RPMI7951 (cell line): ENCODE measurements at regions not wholly inside any gene's neighbourhood (a gene's known extent, or its start where the extent isn't known, plus 50 kb on each side); places are given as distances from the start of the nearest gene placed in this dataset.
"Not testable (repeated sequence)": the region's sequence is repeated elsewhere in the genome, so short reads cannot be mapped to it uniquely, and the experiment has no call there.

ENCODE experiments used
- DNase-seq: peaks from one replicate; pipeline ENCODE4 v3.0.0-alpha.2; 2012; ENCODE audit warnings: low read depth

DNA sequence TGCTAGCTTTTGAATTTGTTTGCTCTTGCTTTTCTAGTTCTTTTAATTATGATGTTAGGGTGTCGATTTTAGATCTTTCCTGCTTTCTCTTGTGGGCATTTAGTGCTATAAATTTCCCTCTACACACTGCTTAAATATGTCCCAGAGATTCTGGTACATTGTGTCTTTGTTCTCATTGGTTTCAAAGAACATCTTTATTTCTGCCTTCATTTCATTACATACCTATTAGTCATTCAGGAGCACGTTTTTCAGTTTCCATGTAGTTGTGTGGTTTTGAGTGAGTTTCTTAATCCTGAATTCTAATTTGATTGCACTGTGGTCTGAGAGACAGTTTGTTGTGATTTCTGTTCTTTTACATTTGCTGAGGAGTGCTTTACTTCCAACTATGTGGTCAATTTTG, 51.2 kb upstream of the MB21D2 start:
- peak; percentile 48 for DNase-seq

DNA sequence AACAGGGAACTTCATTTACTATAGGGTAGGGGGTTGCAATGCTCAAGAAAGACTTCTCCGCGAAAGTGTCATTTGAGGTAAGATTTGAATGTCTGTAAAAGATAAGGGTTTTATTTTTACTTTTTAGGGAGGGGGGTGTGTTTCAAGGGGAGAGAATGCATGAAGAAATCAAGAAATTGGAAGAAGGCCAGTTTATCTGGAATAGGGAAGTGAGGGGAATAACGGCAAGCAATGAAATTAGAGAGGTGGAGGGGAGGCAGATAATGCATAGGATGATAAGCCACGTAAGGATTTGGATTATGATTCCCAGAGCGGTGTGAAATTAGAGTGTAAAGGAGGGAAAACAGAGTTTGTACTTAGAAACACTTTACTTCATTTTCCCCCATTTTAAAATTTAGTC, 63.0 kb upstream of the MB21D2 start:
- DNase-seq, result no peak

DNA sequence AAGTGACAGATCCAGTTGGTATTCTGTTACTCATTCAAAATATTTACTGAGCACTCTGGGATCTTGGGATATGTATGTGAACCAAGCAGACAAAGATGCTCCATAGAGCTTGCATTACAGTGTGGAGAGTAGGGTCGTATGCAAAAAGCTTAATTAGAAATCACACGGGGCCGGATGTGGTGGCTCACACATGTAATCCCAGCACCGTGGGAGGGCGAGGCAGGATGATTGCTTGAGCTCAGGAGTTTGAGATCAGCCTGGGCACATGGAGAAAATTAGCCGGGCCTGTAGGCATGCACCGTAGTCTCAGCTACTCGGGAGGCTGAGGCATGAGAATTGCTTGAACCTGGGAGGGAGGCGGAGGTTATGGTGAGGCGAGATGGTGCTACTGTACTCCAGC, 68.7 kb upstream of the MB21D2 start:
- DNase-seq, result peak; percentile 55

DNA sequence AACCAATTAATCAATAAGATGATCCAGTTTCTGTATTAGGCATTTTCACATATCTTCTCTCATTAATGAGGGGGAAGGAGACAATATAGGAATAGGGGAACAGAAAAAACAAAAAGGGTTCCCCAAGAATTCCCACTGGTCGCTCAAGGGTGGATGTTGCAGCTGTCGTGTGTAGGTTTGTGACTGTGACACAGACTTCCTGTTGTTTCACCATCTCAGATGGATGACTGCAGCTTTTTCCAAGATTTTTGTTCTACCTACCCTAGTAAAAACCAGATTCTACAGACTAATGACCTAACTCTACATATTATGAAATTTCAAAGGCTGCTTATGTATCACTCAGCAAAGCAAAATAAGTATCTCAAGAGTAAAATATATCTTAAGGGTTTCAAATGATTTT, 73.7 kb upstream of the MB21D2 start:
- no peak for DNase-seq

DNA sequence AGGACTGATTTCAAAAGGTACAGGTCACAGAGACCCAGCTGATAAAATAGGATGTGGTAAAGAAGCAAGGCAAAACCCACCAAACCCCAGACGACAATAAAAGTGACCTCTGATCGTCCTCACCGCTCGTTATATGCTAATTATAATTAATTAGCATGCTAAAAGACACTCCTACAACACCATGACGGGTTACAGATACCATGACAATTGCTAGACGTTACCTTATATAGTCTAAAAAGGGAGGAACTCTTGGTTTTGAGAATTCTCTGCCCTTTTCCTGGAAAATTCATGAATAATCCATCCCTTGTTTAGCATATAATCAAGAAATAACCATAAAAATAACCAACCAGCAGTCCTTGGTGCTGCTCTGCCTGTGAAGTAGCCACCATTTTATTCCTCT, 74.7 kb upstream of the MB21D2 start:
- no peak for DNase-seq

DNA sequence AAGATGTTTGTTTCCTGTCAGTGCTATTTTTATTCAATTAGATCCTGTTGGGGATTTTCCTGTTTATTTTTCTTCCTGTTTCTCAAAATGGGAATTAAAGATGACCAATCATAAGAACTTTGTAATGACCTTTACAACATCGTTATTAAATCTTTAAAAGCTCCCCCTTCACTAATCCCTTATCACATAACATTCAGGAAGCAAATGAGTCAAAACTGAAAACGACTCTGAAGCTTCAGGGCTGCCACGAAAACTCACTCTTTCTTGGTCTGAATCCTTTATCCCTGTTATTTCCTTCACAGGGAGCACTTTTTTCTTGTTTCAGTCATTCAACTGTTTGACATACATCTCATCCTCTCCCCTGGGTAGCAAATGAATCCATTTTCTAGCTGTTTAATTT, 75.8 kb upstream of the MB21D2 start:
- DNase-seq, result no peak

DNA sequence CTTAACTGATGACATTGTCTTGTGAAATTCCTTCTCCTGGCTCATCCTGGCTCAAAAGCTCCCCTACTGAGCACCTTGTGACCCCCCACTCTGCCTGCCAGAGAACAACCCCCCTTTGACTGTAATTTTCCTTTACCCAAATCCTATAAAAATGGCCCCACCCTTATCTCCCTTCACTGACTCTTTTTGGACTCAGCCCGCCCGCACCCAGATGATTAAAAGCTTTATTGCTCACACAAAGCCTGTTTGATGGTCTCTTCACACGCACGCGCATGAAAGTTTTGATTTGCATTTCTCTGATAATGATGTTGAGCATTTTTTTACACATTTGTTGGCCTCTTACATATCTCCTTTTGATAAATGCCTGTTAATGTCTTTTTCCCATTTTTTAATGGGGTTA, 83.5 kb upstream of the MB21D2 start:
- peak; percentile 33 for DNase-seq

DNA sequence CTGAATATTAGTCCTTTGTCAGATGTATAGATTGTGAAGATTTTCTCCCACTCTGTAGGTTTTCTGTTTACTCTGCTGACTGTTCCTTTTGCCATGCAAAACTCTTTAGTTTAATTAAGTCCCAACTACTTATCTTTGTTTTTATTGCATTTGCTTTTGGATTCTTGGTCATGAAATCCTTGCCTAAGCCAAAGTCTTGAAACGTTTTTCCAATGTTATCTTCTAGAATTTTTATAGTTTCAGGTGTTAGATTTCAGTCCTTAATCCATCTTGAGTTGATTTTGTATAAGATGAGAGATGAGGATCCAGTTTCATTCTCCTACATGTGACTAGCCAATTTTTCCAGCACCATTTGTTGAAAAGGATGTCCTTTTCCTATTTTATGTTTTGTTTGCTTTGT, 86.0 kb upstream of the MB21D2 start:
- DNase-seq, result not testable (repeated sequence)

DNA sequence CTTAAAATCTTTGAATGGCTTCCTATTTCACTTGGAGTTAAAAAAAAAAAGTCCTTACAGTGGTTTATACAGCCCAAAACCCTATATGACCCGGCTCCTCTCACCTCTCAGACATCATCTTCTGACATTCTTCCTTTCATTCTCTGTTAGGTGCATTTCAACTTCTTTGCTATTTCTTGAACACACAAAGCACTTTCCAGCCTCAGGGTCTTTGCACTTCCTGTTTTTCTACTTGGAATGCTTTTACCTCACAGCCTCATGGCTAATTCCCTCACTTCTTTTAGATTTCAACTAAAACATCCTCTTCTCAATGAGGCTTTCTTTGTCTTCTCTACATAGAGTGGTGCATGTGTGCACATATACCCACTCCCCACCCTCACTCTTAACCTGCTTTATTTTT, 91.0 kb upstream of the MB21D2 start:
- DNase-seq, result no peak

DNA sequence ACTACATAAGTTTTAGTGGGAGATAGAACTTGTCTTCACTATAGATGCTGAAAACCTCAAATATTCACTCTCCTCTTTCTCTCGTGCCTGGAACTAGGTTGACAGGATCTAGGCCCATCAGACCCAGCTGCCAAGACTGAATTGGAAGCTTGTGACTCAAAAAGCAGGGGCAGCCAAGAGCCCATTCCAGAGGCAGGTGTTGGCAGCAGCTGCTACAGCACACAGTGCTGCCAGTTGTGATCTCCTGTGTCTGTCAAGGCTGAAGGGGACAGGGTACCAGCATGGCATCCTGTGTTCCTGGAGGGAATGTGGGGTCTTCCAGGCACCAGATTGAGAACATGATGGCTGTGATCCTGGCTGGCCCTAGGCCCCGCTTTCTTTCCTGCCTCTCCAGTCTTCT, 92.5 kb upstream of the MB21D2 start:
- no peak for DNase-seq

DNA sequence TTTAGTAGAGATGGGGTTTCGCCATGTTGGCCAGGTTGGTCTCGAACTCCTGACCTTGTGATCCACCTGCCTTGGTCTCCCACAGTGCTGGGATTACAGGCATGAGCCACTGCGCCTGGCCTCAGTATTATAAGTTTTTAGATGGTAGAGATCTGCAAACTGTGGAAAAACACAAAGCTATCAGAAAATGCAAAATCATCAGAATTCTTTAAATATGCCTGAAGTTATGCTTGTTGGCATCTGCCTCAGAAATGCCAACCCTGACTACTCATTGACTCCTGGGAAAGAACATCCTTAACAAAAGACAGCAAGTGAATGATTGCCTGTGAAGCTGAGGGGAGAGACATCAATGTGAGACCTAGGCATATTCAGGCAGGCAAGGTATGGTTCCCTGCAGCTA, 94.3 kb upstream of the MB21D2 start:
- no peak for DNase-seq

DNA sequence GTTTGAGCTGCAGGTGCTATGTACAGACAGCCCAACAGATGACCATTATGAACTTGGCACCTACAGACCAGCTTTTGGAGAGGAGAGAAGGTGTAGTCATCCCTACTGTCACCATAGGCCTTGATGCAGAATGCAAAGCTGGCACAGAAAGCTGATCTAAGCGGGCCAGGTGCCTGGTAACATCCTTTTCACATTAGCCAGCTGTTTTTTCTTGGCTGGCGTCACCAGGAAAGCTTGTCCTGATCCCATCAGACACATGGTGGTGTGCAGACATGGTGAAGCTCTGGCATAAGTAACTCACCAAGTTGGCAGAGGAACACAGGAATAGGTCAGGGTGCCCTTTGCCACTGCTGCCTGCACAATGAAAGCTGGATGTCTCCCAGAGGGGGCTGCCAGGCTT, 97.2 kb upstream of the MB21D2 start:
- no peak for DNase-seq

DNA sequence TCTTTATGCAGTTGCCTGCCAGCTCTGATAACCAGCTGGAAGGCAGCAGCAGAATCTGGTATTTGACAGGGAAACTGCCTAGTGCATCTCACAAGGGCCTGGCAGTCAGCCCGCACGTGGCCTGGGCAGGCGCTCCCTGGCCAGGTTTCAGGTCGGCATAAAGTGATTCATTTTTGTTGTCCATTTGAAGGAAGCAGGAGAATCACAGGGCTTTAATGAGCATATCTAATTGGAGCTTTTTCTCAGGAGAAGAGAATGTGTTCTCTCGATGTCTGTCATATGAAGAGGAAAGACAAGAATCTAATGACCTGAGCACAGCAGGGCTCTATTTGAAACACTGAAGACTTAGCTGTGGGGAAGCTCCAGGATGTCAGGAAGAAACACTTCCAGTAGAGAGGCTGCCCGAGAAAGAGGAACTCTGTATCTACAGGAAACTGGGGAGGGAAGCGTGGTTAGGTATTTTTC, 98.8 kb upstream of the MB21D2 start:
- peak; percentile 60 for DNase-seq

DNA sequence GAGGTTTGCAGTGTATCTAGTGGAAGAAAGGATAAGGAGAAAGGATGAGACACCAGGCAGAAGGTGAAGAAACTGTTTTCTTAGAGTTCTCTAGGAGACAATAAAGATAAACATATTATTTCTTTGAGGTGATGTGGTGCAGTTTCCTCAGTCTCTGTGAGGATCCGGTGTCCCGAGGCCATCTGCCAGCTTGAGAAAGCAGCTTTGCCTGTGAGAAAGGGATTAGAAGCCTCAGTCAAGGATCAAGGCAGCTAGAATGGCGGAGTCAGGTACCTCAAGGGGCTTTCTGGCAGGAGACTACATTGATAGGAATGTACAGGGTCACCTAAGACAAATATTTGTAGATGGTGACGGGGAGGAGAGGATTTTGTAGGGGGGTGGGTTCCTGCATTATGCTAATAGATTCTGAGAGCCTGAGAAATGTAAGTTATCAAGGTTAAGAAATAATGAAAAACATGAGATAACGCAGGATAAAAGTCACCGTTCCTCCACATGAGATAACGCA, 103.9 kb upstream of the MB21D2 start:
- DNase-seq, result no peak

DNA sequence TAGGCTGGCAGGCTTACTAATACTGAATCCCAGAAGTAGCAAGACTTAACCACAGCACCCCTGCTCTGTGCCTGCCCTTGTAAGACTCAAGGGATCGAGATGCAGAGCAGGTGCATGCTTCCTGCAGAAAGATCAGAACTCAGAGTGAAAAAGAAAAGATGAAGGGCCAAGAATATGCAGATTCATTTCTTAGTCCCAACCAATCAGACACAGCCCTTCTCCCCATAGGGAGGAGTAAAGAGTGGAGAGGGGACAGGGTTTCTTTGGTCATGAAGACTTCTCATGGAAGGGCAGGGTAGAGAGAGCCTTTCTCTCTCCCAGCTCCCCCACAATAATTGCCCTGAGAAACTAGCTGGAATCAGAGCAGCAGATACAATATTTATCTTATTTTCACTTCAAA, 105.6 kb upstream of the MB21D2 start:
- DNase-seq, result no peak

DNA sequence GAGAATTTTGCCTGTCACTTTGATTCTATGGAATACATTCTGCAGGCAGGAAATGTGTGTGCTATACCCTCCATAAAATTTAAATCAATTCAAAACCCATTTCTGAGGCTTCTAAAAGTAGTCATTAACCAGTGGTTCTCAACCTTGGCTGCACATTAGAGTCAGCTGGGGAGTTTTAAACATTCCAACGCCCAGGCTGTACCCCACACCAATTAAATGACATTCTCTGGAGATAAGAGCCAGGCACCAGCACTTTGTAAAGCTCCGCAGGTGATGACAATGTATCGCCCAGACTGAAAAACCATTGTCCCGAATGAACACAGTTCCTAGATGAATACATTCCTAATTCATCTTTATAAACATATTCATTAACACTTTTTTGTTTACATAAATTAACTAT, 110.6 kb upstream of the MB21D2 start:
- DNase-seq, result no peak

DNA sequence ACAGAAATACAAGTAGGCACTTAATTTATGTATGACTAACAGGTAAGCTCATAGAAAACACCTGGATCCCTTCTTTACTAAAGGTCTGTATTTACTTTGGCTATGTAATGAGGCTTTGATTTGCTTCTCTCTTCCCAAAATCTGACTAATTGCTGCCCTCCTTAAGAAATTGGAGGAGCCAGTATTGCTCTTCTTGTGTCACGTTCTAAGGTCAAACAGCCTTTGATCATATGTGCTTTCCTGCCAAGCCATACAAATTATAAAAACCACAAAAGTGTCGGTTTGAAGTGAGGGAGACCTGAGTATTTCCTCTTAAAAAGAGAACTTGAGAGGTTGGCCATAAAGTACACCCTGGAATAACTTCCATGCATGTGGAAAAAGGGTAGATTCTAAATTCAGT, 112.1 kb upstream of the MB21D2 start:
- DNase-seq, result peak; percentile 37

DNA sequence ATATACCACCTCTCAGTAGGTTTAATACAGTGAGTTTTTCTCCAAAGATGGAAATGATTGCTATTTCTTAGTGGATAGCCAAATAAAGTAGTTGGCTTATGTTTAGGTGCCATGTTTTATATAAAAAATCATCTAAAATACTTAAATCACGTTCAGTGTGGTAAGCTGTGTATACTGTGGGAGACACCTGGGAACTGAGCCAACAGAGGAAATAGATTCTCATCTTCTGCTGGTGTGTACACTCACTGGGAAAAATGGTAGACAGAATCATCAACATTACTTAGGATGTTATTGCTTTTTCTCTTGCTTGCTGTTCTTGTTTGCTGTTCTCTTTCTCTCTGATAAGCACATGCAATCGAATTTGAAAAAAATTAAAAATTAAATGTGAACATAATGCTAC, 112.6 kb upstream of the MB21D2 start:
- peak; percentile 61 for DNase-seq

DNA sequence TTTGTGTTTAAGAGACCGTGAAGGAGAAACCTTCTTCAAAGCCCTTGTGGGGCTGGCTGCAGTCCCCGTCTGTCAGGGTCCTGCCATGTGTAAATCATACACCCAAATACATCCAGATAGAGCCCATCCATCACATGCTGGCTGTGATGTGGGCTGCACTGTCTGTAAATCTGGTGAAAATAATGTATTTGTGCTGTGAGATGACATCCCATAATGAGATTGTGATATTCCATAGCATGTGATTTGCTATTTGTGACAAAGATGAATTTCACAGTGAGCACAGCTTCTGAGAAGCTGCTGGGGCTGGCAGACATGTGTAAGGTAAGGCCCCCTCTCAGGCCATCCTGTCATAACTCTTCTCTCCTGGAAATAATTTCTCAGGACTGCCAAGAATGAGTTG, 114.3 kb upstream of the MB21D2 start:
- no peak for DNase-seq

DNA sequence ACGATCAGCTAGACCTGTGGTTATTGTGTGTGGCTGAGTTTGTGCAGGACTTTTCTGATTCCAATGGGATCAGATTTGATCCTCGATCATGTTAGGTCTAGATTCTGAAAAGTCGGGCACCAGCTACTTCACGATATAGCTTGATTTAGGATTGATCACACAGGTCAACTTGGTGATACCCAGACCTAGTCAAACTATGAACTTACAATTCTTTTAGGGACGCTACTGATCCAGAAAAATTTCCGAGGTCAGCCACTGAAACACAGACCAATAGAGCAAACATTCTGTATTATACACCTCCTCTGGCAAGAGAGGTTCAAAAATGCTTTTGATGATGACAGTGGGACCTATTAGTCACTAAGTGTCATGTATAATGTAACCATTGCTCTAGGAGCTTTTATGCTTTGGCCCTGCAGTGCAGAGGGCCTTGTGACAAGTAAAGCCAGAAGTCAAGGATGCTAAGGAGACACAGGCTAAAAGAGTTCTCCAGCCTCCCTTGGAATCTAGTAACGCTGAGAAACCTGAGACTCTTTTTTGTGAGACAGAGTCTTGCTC, 115.6 kb upstream of the MB21D2 start:
- DNase-seq, result no peak

DNA sequence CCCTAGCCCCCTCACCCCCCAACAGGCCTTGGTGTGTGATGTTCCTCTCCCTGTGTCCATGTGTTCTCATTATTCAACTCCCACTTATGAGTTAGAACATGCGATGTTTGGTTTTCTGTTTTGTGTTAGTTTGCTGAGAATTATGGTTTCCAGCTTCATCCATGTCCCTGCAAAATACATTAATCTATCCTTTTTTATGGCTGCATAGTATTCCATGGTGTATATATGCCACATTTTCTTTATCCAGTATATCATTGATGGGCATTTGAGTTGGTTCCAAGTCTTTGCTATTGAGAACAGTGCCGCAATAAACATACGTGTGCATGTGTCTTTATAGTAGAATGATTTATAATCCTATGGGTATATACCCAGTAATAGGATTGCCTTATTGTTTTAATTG, 120.2 kb upstream of the MB21D2 start:
- not testable (repeated sequence) for DNase-seq

DNA sequence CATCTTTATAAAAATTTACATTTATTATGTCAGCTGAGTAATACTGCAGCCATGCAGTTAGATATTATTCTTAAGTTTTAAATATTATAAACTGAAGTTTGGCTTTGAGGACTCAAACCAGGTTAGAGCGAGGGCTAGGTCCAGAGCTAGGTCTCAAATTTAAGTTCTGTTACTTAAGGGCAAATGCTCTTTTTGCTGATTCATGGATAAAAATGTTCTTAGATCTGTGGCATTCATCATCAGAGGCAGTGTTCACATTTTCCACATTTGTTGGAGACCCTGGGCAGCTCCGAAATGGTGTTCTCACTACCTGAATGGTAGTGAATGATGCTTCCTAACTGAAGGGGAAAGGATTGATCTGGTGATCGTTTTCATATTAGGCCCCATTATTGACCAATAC, 121.4 kb upstream of the MB21D2 start:
- DNase-seq, result no peak

DNA sequence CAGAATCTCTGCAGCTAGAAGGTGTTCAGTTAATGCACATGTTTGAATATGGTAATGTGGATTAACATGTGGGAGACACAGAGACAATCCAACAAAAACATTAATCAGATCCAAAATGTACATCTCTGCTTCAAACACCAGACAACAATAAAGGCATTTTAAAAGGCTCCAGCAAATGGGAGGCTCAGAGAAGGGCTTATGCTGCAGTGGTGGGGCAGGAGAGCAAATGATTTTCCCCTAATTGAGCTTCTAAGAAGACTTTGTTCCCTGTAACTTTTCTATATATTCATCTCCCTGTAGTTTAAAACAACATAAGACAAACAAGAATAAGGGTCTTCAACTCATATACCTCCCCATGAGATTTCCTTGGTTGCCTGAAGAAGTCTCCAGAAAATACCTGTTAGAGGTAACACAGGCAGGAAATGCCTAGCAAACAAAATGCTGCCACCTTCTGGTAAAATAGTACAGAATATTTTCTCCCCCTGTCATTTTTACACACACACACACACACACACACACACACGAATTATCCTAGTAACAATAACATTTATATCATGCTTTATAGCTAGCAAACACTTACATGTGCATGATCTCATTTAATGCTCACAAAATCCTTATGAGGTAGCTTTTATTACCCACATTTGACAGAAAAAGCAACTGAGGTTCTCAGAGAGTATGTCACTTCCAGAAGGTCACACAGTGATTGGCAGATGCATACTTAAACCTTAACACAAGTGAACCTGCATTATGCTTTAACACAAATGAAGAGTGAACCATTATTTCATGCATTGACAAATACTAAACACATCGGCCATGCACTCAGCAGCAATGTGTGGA, 123.4 kb upstream of the MB21D2 start:
- DNase-seq, result peak; percentile 46

DNA sequence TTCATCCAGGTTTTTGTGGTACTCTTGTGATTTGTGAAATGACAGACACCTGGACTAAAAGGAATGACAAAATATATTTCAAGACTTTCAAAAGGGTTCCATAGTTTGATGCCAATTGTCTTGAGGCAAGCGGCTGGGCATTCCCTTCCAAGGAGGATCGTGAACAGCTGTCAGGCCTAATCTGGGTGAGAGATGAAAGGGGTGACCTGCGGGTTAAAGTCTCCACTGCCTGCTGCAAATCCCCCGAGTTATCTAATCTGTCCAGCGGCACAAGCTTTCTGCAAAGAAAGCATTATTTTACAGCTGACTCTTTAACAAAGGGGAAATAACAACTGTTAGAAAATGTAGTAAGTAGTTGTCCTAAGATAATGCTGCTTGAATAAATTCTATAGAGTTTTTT, 128.7 kb upstream of the MB21D2 start:
- no peak for DNase-seq
